OCI-LY7 (cell line): ENCODE measurements at regions not wholly inside any gene's neighbourhood (a gene's known extent, or its start where the extent isn't known, plus 50 kb on each side); places are given as distances from the start of the nearest gene placed in this dataset.

ENCODE experiments used
- BruUV-seq: library from RNA; stranded (reverse); fragments of 400-500 nt; replicated peaks from 2 replicates; lab custom pipeline; 2021; lab: Mats Ljungman, UMichigan
- CTCF ChIA-PET: fragments of 300-600 bp; sonication (Branson Sonifier 250); formaldehyde crosslinking; loops from one replicate; lab custom pipeline; 2022; ENCODE audit warnings: antibody characterized with exemption; ENCODE audit not compliant: unreplicated experiment; lab: Charles Lee
- POLR2A ChIA-PET: fragments of 300-600 bp; sonication (Branson Sonifier 250); formaldehyde crosslinking; loops from one replicate; lab custom pipeline; 2022; ENCODE audit warnings: antibody characterized with exemption; lab: Charles Lee
- DNase-seq: peaks from one replicate; pipeline ENCODE4 v3.0.0-alpha.2; 2015; ENCODE audit warnings: low spot score
- H2AFZ ChIP-seq: fragments of 200-600 bp; sonication (generic), shearing (Covaris generic); 2 replicates; pipeline ENCODE4 v1.6.1; 2014; ENCODE audit warnings: mild to moderate bottlenecking, antibody characterized with exemption, low read length, moderate library complexity
- H3K27ac ChIP-seq: fragments of 200-600 bp; sonication (generic); 2 replicates; pipeline ENCODE4 v1.5.1; 2014; ENCODE audit warnings: mixed run types, low read depth, mild to moderate bottlenecking, moderate library complexity, low read length, inconsistent platforms; ENCODE audit not compliant: poor library complexity, severe bottlenecking
- H3K36me3 ChIP-seq: fragments of 200-600 bp; sonication (generic); 2 replicates; pipeline ENCODE4 v1.6.1; 2014; ENCODE audit warnings: mild to moderate bottlenecking, antibody characterized with exemption, low read length, moderate library complexity, mixed read lengths; ENCODE audit not compliant: insufficient read depth
- H3K4me1 ChIP-seq: fragments of 200-600 bp; sonication (generic); 2 replicates; pipeline ENCODE4 v1.5.1; 2014; ENCODE audit warnings: mild to moderate bottlenecking, low read length; ENCODE audit not compliant: insufficient read depth, poor library complexity, severe bottlenecking
- H3K4me2 ChIP-seq: fragments of 200-600 bp; sonication (generic); 2 replicates; pipeline ENCODE4 v1.6.1; 2014; ENCODE audit warnings: mild to moderate bottlenecking, low read length
- H3K4me3 ChIP-seq: fragments of 200-600 bp; sonication (generic); 2 replicates; pipeline ENCODE4 v1.5.1; 2014; ENCODE audit warnings: mild to moderate bottlenecking, low read depth, low read length; ENCODE audit not compliant: poor library complexity, severe bottlenecking
- H3K79me2 ChIP-seq: fragments of 200-600 bp; sonication (generic); 2 replicates; pipeline ENCODE4 v1.6.1; 2016; ENCODE audit warnings: low read depth, mild to moderate bottlenecking, low read length, moderate library complexity, mixed read lengths; ENCODE audit not compliant: insufficient read depth
- H3K9me2 ChIP-seq: fragments of 200-600 bp; sonication (generic); 2 replicates; pipeline ENCODE4 v1.6.1; 2016; ENCODE audit warnings: mild to moderate bottlenecking, low read length, mixed read lengths; ENCODE audit not compliant: insufficient read depth
- H3K9me3 ChIP-seq: fragments of 200-600 bp; sonication (generic); 2 replicates; pipeline ENCODE4 v1.6.1; 2014; ENCODE audit warnings: mild to moderate bottlenecking, mixed run types, low read length, mixed read lengths
- H4K20me1 ChIP-seq: fragments of 200-600 bp; sonication (generic); 2 replicates; pipeline ENCODE4 v1.6.1; 2014; ENCODE audit warnings: mild to moderate bottlenecking, antibody characterized with exemption, low read length, moderate library complexity, mixed read lengths; ENCODE audit not compliant: insufficient read depth
- CTCF ChIP-seq: fragments of 200-600 bp; sonication (generic); conservative IDR thresholded peaks from 2 replicates; pipeline ENCODE4 v1.5.1; 2014; ENCODE audit warnings: mild to moderate bottlenecking, antibody characterized with exemption, low read length, moderate library complexity, mixed read lengths
- EZH2phosphoT487 ChIP-seq: fragments of 200-600 bp; sonication (generic); IDR thresholded peaks from 2 replicates; pipeline ENCODE4 v1.6.1; 2018; ENCODE audit warnings: low read depth, borderline replicate concordance, mild to moderate bottlenecking, mixed run types, antibody characterized with exemption, low read length, moderate library complexity, mixed read lengths
- intact Hi-C: fragments of 100-400 bp; cut with micrococcal nuclease; formaldehyde crosslinking; loops from one replicate; pipeline ENCODE4 v1.10.0; 2022; ENCODE audit not compliant: unreplicated experiment

GRCh38 chr18:73947180-73947921 is 200.3 kb downstream of the FBXO15 start:
- H4K20me1 ChIP-seq: no peaks in the 10 kb centered on the region
- DNase-seq: no peak
- TF ChIP-seq CTCF (no peak), EZH2phosphoT487 (no peak)
- BruUV-seq: no TSS peak
- H2AFZ ChIP-seq: no peak overlapping the region
- H3K9me2 ChIP-seq: no peaks in the 10 kb centered on the region
- intact Hi-C loops: no loop called here
- ChIA-PET CTCF (no interaction called here), POLR2A (interaction anchor here (1.3 kb wide), 1 partner anchor 8 kb away, joined by 3 read pairs; no protein-coding TSS in a partner anchor)
- H3K4me1 ChIP-seq: no peaks in the 10 kb centered on the region
- H3K4me3 ChIP-seq: no peak overlapping the region
- no peaks in the 10 kb centered on the region for H3K36me3 ChIP-seq
- no peaks in the 10 kb centered on the region for H3K9me3 ChIP-seq
- H3K79me2 ChIP-seq: no peaks in the 10 kb centered on the region
- H3K27ac ChIP-seq: no peak overlapping the region
- no peak overlapping the region for H3K4me2 ChIP-seq

- no peaks in the 10 kb centered on the region for H4K20me1 ChIP-seq
- ChIA-PET CTCF (no interaction called here), POLR2A (no interaction called here)
- H3K4me3 ChIP-seq: no peak overlapping the region
- no peak for DNase-seq
- no peaks in the 10 kb centered on the region for H3K9me2 ChIP-seq
- no TSS peak for BruUV-seq
- no peak overlapping the region for H3K4me2 ChIP-seq
- H3K9me3 ChIP-seq: no peaks in the 10 kb centered on the region
- H2AFZ ChIP-seq: no peak overlapping the region
- no peaks in the 10 kb centered on the region for H3K36me3 ChIP-seq
- TF ChIP-seq CTCF: no peak
- H3K79me2 ChIP-seq: no peaks in the 10 kb centered on the region
- no peaks in the 10 kb centered on the region for H3K4me1 ChIP-seq
- H3K27ac ChIP-seq: no peak overlapping the region
- intact Hi-C loops: no loop called here
These were observed 202.4 kb downstream of the FBXO15 start for GRCh38 chr18:73945130-73945792.

DNA sequence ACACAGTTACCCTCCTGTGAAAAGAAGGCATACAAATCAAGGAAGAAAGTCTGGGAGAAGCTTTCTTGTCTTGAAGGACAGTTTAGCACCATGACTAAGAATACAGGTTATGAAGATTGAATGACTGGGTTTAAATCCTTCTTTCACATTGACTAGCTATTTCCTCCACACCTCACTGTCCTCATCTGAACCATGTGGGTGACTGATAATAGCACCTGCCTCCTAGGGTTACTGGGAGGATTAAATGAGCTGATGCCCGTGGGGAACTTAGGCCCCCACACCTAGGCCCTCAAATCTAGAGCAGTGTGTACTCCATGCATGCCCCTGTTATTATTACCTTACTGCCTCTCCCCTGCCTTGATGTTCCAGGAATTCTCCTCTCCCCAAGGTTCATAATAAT is 202.9 kb downstream of the FBXO15 start:
- H4K20me1 ChIP-seq: no peaks in the 10 kb centered on the region
- no peaks in the 10 kb centered on the region for H3K9me3 ChIP-seq
- DNase-seq: no peak
- no peak for TF ChIP-seq CTCF
- no peak for TF ChIP-seq EZH2phosphoT487
- H3K27ac ChIP-seq: no peak overlapping the region
- no peaks in the 10 kb centered on the region for H3K36me3 ChIP-seq
- H3K9me2 ChIP-seq: no peaks in the 10 kb centered on the region
- H2AFZ ChIP-seq: no peak overlapping the region
- no peak overlapping the region for H3K4me2 ChIP-seq
- intact Hi-C loops: no loop called here
- BruUV-seq: no TSS peak
- no peak overlapping the region for H3K4me3 ChIP-seq
- no peaks in the 10 kb centered on the region for H3K79me2 ChIP-seq
- POLR2A ChIA-PET: no interaction called here
- H3K4me1 ChIP-seq: no peaks in the 10 kb centered on the region
- CTCF ChIA-PET: no interaction called here
